Cardiac fibroblast (primary cell): ENCODE measurements at regions not wholly inside any gene's neighbourhood (a gene's known extent, or its start where the extent isn't known, plus 50 kb on each side); places are given as distances from the start of the nearest gene placed in this dataset.

Source experiments
- DNase-seq, 2 donors: peaks; one replicate each; pipeline versions ENCODE4 v3.0.0 to v3.0.0-alpha.2; 2010; ENCODE audit warnings: low read depth in 2 of 2
- H3K4me3 ChIP-seq, 2 donors: replicated peaks in 1 of 2; 1 replicate in 1 of 2; 2 replicates in 1 of 2; pipeline ENCODE4 v1.5.1; 2011; ENCODE audit warnings: low read depth in 2 of 2, low read length in 2 of 2, mild to moderate bottlenecking in 2 of 2, moderate library complexity in 1 of 2
- CTCF ChIP-seq: IDR thresholded peaks from one replicate; pipeline ENCODE4 v1.5.1; 2011; ENCODE audit warnings: low read depth, mild to moderate bottlenecking, low read length, inconsistent platforms

DNA sequence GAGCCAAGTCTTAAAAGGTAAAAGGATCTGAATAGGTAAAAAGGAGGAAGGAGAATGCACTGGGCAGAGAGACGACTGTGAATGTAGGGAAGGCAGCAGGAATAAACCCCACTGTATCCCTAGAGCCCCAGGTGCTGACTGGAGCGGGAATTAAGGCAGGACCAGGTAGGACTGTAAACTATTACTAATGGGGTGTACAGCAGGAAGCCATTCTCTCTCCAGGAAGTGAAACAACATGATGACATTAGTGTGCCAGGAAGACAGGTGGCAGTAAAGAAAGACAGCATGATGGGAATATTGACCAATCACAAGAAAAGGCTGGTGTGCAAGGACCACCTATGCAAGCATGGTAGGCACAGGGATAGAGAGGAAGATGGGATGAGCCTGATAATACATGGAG, 433.0 kb downstream of the DNAH5 start:
- TF ChIP-seq CTCF: no peak
- no peak overlapping the region for H3K4me3 ChIP-seq
- DNase-seq: no peak

GRCh38 chr5:13510616-13511015, 433.9 kb downstream of the DNAH5 start:
- no peak for TF ChIP-seq CTCF
- DNase-seq: no peak

GRCh38 chr5:13508559-13508958, 435.9 kb downstream of the DNAH5 start:
- H3K4me3 ChIP-seq: no peak overlapping the region
- TF ChIP-seq CTCF: no peak
- DNase-seq: no peak

More at GRCh38 chr5:13510616-13511015, 433.9 kb downstream of the DNAH5 start:
- no peak overlapping the region for H3K4me3 ChIP-seq

DNA sequence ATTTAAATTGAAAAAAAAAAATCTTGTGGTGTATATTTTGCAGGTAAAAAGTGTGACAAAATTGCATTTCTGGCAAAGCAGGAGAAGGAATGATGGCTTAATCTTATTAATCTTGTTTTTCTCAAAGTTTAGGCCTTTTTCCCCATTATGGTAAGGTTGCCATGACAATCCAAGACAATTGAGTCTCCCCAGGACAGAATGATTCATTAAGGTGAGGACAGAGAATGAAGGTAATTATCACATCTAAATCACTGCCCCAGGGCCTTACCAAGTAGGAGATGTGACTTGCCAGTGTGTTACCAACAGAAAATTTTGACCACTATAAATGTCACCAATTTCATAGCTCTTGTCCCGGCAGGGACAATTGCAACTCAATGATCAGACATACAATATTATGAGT, 439.2 kb downstream of the DNAH5 start:
- DNase-seq: no peak
- TF ChIP-seq CTCF: no peak
- no peak overlapping the region for H3K4me3 ChIP-seq

GRCh38 chr5:13503017-13503416, 441.5 kb downstream of the DNAH5 start:
- no peak overlapping the region for H3K4me3 ChIP-seq
- no peak for DNase-seq

DNA sequence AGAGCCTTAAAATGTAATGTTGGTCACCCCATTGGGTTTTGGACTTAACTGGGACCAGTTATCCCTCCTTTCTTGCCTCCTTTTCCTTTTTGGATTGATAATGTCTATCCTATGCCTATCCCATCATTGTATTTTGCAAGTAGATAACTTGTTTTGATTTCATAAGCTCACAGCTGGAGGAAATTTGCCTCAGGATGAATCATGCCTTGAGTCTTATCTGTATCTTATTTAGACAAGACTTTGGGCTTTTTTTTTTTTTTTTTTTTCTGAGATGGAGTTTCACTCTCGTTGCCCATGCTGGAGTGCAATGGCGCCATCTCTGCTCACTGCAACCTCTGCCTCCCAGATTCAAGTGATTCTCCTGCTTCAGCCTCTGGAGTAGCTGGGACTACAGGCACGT, 443.3 kb downstream of the DNAH5 start:
- H3K4me3 ChIP-seq: no peak overlapping the region
- TF ChIP-seq CTCF: no peak
- DNase-seq: peak in 1 of 2 donors; percentile 3

More at GRCh38 chr5:13503017-13503416, 441.5 kb downstream of the DNAH5 start:
- TF ChIP-seq CTCF: no peak

- DNase-seq: no peak
- no peak overlapping the region for H3K4me3 ChIP-seq
- no peak for TF ChIP-seq CTCF
These were observed 446.2 kb downstream of the DNAH5 start for GRCh38 chr5:13498279-13498678.
